IPS-18a (cell line): ENCODE measurements at regions not wholly inside any gene's neighbourhood (a gene's known extent, or its start where the extent isn't known, plus 50 kb on each side); places are given as distances from the start of the nearest gene placed in this dataset.

Experiments
- H3K27ac ChIP-seq: one replicate; pipeline ENCODE4 v1.5.1; 2013; ENCODE audit warnings: low read length
- H3K27me3 ChIP-seq: one replicate; pipeline ENCODE4 v1.6.1; 2013; ENCODE audit warnings: mild to moderate bottlenecking, low read length; ENCODE audit not compliant: control insufficient read depth, insufficient read depth
- H3K36me3 ChIP-seq: one replicate; pipeline ENCODE4 v1.6.1; 2013; ENCODE audit warnings: low read depth, low read length; ENCODE audit not compliant: control insufficient read depth
- H3K4me1 ChIP-seq: one replicate; pipeline ENCODE4 v1.6.1; 2013; ENCODE audit warnings: low read depth, low read length; ENCODE audit not compliant: control insufficient read depth
- H3K4me3 ChIP-seq: one replicate; pipeline ENCODE4 v1.5.1; 2013; ENCODE audit warnings: low read length
- H3K9ac ChIP-seq: one replicate; pipeline ENCODE4 v1.6.1; 2013; ENCODE audit warnings: mild to moderate bottlenecking, low read length, moderate library complexity
- H3K9me3 ChIP-seq: one replicate; pipeline ENCODE4 v1.6.1; 2013; ENCODE audit warnings: low read depth, low read length; ENCODE audit not compliant: control insufficient read depth

- Histone ChIP-seq H3K9me3 (no peaks in the 10 kb centered on the region), H3K27me3 (no peaks in the 10 kb centered on the region), H3K9ac (no peak overlapping the region), H3K4me1 (peaks cover 3% of the 10 kb centered on the region), H3K36me3 (no peaks in the 10 kb centered on the region), H3K27ac (no peak overlapping the region), H3K4me3 (no peak overlapping the region)
These were observed 121.0 kb upstream of the ZMIZ1 start for GRCh38 chr10:78947733-78948132.

- no peaks in the 10 kb centered on the region for H3K9me3 ChIP-seq
- no peaks in the 10 kb centered on the region for H3K36me3 ChIP-seq
- H3K27me3 ChIP-seq, result no peaks in the 10 kb centered on the region
- H3K4me1 ChIP-seq, result peaks cover 3% of the 10 kb centered on the region
- H3K4me3 ChIP-seq, result no peak overlapping the region
- H3K27ac ChIP-seq, result no peak overlapping the region
- no peak overlapping the region for H3K9ac ChIP-seq
These were observed 120.1 kb upstream of the ZMIZ1 start for GRCh38 chr10:78948621-78949030.

GRCh38 chr10:78950656-78951587, 117.8 kb upstream of the ZMIZ1 start:
- Histone ChIP-seq H3K9ac (no peak overlapping the region), H3K4me3 (no peak overlapping the region), H3K9me3 (no peaks in the 10 kb centered on the region), H3K27ac (no peak overlapping the region), H3K4me1 (no peaks in the 10 kb centered on the region), H3K36me3 (no peaks in the 10 kb centered on the region), H3K27me3 (no peaks in the 10 kb centered on the region)

GRCh38 chr10:78952030-78952429, 116.7 kb upstream of the ZMIZ1 start:
- H3K27me3 ChIP-seq, result no peaks in the 10 kb centered on the region
- H3K27ac ChIP-seq, result no peak overlapping the region
- no peaks in the 10 kb centered on the region for H3K36me3 ChIP-seq

GRCh38 chr10:78952686-78953085, 116.1 kb upstream of the ZMIZ1 start:
- no peak overlapping the region for H3K27ac ChIP-seq
- H3K4me1 ChIP-seq, result no peaks in the 10 kb centered on the region
- no peak overlapping the region for H3K9ac ChIP-seq
- H3K9me3 ChIP-seq, result no peaks in the 10 kb centered on the region
- H3K36me3 ChIP-seq, result no peaks in the 10 kb centered on the region
- no peak overlapping the region for H3K4me3 ChIP-seq
- no peaks in the 10 kb centered on the region for H3K27me3 ChIP-seq

More at GRCh38 chr10:78952030-78952429, 116.7 kb upstream of the ZMIZ1 start:
- Histone ChIP-seq H3K4me1 (no peaks in the 10 kb centered on the region), H3K9me3 (no peaks in the 10 kb centered on the region), H3K9ac (no peak overlapping the region), H3K4me3 (no peak overlapping the region)

GRCh38 chr10:78953113-78953798, 115.5 kb upstream of the ZMIZ1 start:
- no peak overlapping the region for H3K9ac ChIP-seq
- no peaks in the 10 kb centered on the region for H3K36me3 ChIP-seq
- H3K27ac ChIP-seq, result no peak overlapping the region
- H3K4me1 ChIP-seq, result no peaks in the 10 kb centered on the region
- H3K27me3 ChIP-seq, result no peaks in the 10 kb centered on the region
- no peaks in the 10 kb centered on the region for H3K9me3 ChIP-seq
- no peak overlapping the region for H3K4me3 ChIP-seq

GRCh38 chr10:78953799-78954297, 114.9 kb upstream of the ZMIZ1 start:
- Histone ChIP-seq H3K36me3 (no peaks in the 10 kb centered on the region), H3K27ac (no peak overlapping the region), H3K9ac (no peak overlapping the region), H3K4me1 (no peaks in the 10 kb centered on the region), H3K27me3 (no peaks in the 10 kb centered on the region), H3K4me3 (no peak overlapping the region), H3K9me3 (no peaks in the 10 kb centered on the region)

- Histone ChIP-seq H3K9me3 (no peaks in the 10 kb centered on the region), H3K36me3 (no peaks in the 10 kb centered on the region), H3K27ac (no peak overlapping the region), H3K4me3 (no peak overlapping the region), H3K27me3 (no peaks in the 10 kb centered on the region), H3K9ac (no peak overlapping the region), H3K4me1 (no peaks in the 10 kb centered on the region)
These were observed 114.1 kb upstream of the ZMIZ1 start for GRCh38 chr10:78954689-78955088.

GRCh38 chr10:78955206-78955605, 113.6 kb upstream of the ZMIZ1 start:
- Histone ChIP-seq H3K27ac (no peak overlapping the region), H3K27me3 (no peaks in the 10 kb centered on the region), H3K4me3 (no peak overlapping the region), H3K9me3 (no peaks in the 10 kb centered on the region), H3K36me3 (no peaks in the 10 kb centered on the region), H3K9ac (no peak overlapping the region), H3K4me1 (no peaks in the 10 kb centered on the region)

- Histone ChIP-seq H3K9me3 (no peaks in the 10 kb centered on the region), H3K36me3 (no peaks in the 10 kb centered on the region), H3K27me3 (no peaks in the 10 kb centered on the region), H3K27ac (no peak overlapping the region), H3K9ac (no peak overlapping the region), H3K4me1 (no peaks in the 10 kb centered on the region), H3K4me3 (no peak overlapping the region)
These were observed 112.4 kb upstream of the ZMIZ1 start for GRCh38 chr10:78956391-78956790.

- no peaks in the 10 kb centered on the region for H3K36me3 ChIP-seq
- no peaks in the 10 kb centered on the region for H3K9me3 ChIP-seq
- H3K4me1 ChIP-seq, result no peaks in the 10 kb centered on the region
- H3K9ac ChIP-seq, result no peak overlapping the region
- H3K27ac ChIP-seq, result no peak overlapping the region
- H3K27me3 ChIP-seq, result no peaks in the 10 kb centered on the region
- no peak overlapping the region for H3K4me3 ChIP-seq
These were observed 111.2 kb upstream of the ZMIZ1 start for GRCh38 chr10:78957471-78958039.
